ENCODE measurements at regions not wholly inside any gene's neighbourhood (a gene's known extent, or its start where the extent isn't known, plus 50 kb on each side); places are given as distances from the start of the nearest gene placed in this dataset.

GRCh38 chr1:239603530-239603929, 217.2 kb downstream of the CHRM3 start:
- H3K36me3 ChIP-seq (replicated peaks in 1 of 2; ENCODE audit: insufficient read depth in 1 of 2, low read depth in 2 of 2), result no peaks in the 10 kb centered on the region
- no peaks in the 10 kb centered on the region for H3K27me3 ChIP-seq
- 92 to 94% methylated on average over 3 of the region's 3 CpGs for WGBS, 2 donors
- TF ChIP-seq POLR2A (IDR thresholded peaks at IDR 0.05), result no peak
- TF ChIP-seq CTCF (IDR thresholded peaks at IDR 0.05), result no peak
- ATAC-seq (no peak), DNase-seq (no peak)
- intact Hi-C loops (cut with DNase I), result no loop called here
- no peak overlapping the region for H3K27ac ChIP-seq
- no peaks in the 10 kb centered on the region for H3K9me3 ChIP-seq
- no peak overlapping the region for H3K4me3 ChIP-seq
- H3K4me1 ChIP-seq, result no peaks in the 10 kb centered on the region

- Histone ChIP-seq H3K9me3 (no peaks in the 10 kb centered on the region), H3K27me3 (no peaks in the 10 kb centered on the region), H3K4me3 (no peak overlapping the region), H3K36me3 (replicated peaks in 1 of 2; ENCODE audit: insufficient read depth in 1 of 2, low read depth in 2 of 2) (no peaks in the 10 kb centered on the region), H3K4me1 (no peaks in the 10 kb centered on the region), H3K27ac (no peak overlapping the region)
- ATAC-seq (no peak), DNase-seq (no peak)
- TF ChIP-seq POLR2A (IDR thresholded peaks at IDR 0.05) (no peak), CTCF (IDR thresholded peaks at IDR 0.05) (no peak)
- intact Hi-C loops (cut with DNase I), result no loop called here
- 63 to 73% methylated on average over 2 of the region's 2 CpGs for WGBS, 2 donors
Measured at GRCh38 chr1:239606850-239607400, 220.6 kb downstream of the CHRM3 start.

GRCh38 chr1:239608469-239608868, 222.1 kb downstream of the CHRM3 start:
- no peak overlapping the region for H3K27ac ChIP-seq
- H3K4me1 ChIP-seq, result no peaks in the 10 kb centered on the region
- 87 to 92% methylated on average over 6 of the region's 6 CpGs for WGBS, 2 donors
- intact Hi-C loops (cut with DNase I), result no loop called here
- no peaks in the 10 kb centered on the region for H3K36me3 ChIP-seq (replicated peaks in 1 of 2; ENCODE audit: insufficient read depth in 1 of 2, low read depth in 2 of 2)
- TF ChIP-seq CTCF (IDR thresholded peaks at IDR 0.05) (no peak), POLR2A (IDR thresholded peaks at IDR 0.05) (no peak)
- H3K4me3 ChIP-seq, result no peak overlapping the region
- no peak for DNase-seq
- ATAC-seq, result no peak
- H3K9me3 ChIP-seq, result no peaks in the 10 kb centered on the region
- H3K27me3 ChIP-seq, result no peaks in the 10 kb centered on the region

GRCh38 chr1:239612379-239612778, 226.0 kb downstream of the CHRM3 start:
- WGBS, 2 donors, result 36 to 47% methylated on average over 1 of the region's 1 CpG
- Histone ChIP-seq H3K27ac (no peak overlapping the region), H3K4me3 (no peak overlapping the region), H3K27me3 (no peaks in the 10 kb centered on the region), H3K9me3 (no peaks in the 10 kb centered on the region), H3K36me3 (replicated peaks in 1 of 2; ENCODE audit: insufficient read depth in 1 of 2, low read depth in 2 of 2) (no peaks in the 10 kb centered on the region), H3K4me1 (peaks cover 14% of the 10 kb centered on the region)
- no peak for TF ChIP-seq CTCF (IDR thresholded peaks at IDR 0.05)
- TF ChIP-seq POLR2A (IDR thresholded peaks at IDR 0.05), result no peak
- ATAC-seq, result no peak
- no peak for DNase-seq
- intact Hi-C loops (cut with DNase I), result no loop called here

- intact Hi-C loops (cut with DNase I), result no loop called here
- Histone ChIP-seq H3K36me3 (replicated peaks in 1 of 2; ENCODE audit: insufficient read depth in 1 of 2, low read depth in 2 of 2) (no peaks in the 10 kb centered on the region), H3K9me3 (no peaks in the 10 kb centered on the region), H3K27ac (no peak overlapping the region), H3K4me1 (peaks cover 14% of the 10 kb centered on the region), H3K4me3 (no peak overlapping the region), H3K27me3 (no peaks in the 10 kb centered on the region)
- no peak for TF ChIP-seq CTCF (IDR thresholded peaks at IDR 0.05)
- TF ChIP-seq POLR2A (IDR thresholded peaks at IDR 0.05), result no peak
- DNase-seq (no peak), ATAC-seq (no peak)
- WGBS, 2 donors, result 19 to 26% methylated on average over 1 of the region's 1 CpG
Measured at GRCh38 chr1:239616673-239617072, 230.3 kb downstream of the CHRM3 start.
